Astrocyte of the spinal cord (primary cell): ENCODE measurements at regions not wholly inside any gene's neighbourhood (a gene's known extent, or its start where the extent isn't known, plus 50 kb on each side); places are given as distances from the start of the nearest gene placed in this dataset.

Source experiments
- DNase-seq: peaks from one replicate; pipeline ENCODE4 v3.0.0; 2011; ENCODE audit warnings: low read depth, low spot score
- H3K4me3 ChIP-seq: 2 replicates; pipeline ENCODE4 v1.5.1; 2011; ENCODE audit warnings: low read depth, mild to moderate bottlenecking, low read length, moderate library complexity
- CTCF ChIP-seq: IDR thresholded peaks from 2 replicates; pipeline ENCODE4 v1.5.1; 2012; ENCODE audit warnings: low read depth, mild to moderate bottlenecking, low read length, inconsistent platforms
- in situ Hi-C: cut with HindIII; loops from 2 replicates; pipeline ENCODE4 v1.10.0; 2017; ENCODE audit warnings: low sequenced_read_pairs

- no peak for DNase-seq
- no peak for TF ChIP-seq CTCF
- in situ Hi-C loops = no loop called here
- no peak overlapping the region for H3K4me3 ChIP-seq
Observed at GRCh38 chr12:124666722-124667259, 99.4 kb upstream of the NCOR2 start.

- H3K4me3 ChIP-seq = no peak overlapping the region
- no peak for TF ChIP-seq CTCF
- DNase-seq = no peak
- in situ Hi-C loops = no loop called here
Observed at GRCh38 chr12:124665511-124665910, 98.1 kb upstream of the NCOR2 start.

- no peak for DNase-seq
- in situ Hi-C loops = no loop called here
- H3K4me3 ChIP-seq = no peak overlapping the region
- no peak for TF ChIP-seq CTCF
Observed at GRCh38 chr12:124664395-124665111, 97.1 kb upstream of the NCOR2 start.

- DNase-seq = peak; percentile 65
- no peak overlapping the region for H3K4me3 ChIP-seq
- no peak for TF ChIP-seq CTCF
- in situ Hi-C loops = no loop called here
Observed at GRCh38 chr12:124663771-124664366, 96.5 kb upstream of the NCOR2 start.

GRCh38 chr12:124663206-124663605 is 95.8 kb upstream of the NCOR2 start:
- in situ Hi-C loops = no loop called here
- H3K4me3 ChIP-seq = no peak overlapping the region

GRCh38 chr12:124661341-124661740 is 93.9 kb upstream of the NCOR2 start:
- no peak for DNase-seq
- peak; percentile 8 for TF ChIP-seq CTCF
- no peak overlapping the region for H3K4me3 ChIP-seq
- in situ Hi-C loops = no loop called here

More at GRCh38 chr12:124663206-124663605, 95.8 kb upstream of the NCOR2 start:
- no peak for DNase-seq
- no peak for TF ChIP-seq CTCF
